ENCODE measurements at regions not wholly inside any gene's neighbourhood (a gene's known extent, or its start where the extent isn't known, plus 50 kb on each side); places are given as distances from the start of the nearest gene placed in this dataset.
"Not testable (repeated sequence)": the region's sequence is repeated elsewhere in the genome, so short reads cannot be mapped to it uniquely, and the experiment has no call there.

DNA sequence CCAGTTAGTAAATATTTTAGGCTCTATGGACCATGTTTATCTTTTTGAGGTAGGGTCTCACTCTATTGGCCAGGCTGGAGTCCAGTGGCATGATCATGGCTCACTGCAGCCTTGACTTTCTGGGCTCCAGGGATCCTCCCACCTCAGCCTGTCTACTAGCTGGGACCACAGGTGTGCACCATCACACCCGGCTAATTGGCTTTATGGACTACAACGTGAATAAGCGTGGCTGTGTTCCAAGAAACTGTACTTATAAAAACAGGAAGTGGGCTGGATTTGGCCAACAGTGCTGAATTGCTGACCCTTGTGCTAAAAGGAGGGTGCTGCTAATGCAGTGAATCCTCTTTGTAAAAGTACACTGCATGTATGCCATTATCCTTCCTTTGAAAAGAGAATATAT, 111.7 kb upstream of the CDK13 start:
- TF ChIP-seq, protein P1, sequence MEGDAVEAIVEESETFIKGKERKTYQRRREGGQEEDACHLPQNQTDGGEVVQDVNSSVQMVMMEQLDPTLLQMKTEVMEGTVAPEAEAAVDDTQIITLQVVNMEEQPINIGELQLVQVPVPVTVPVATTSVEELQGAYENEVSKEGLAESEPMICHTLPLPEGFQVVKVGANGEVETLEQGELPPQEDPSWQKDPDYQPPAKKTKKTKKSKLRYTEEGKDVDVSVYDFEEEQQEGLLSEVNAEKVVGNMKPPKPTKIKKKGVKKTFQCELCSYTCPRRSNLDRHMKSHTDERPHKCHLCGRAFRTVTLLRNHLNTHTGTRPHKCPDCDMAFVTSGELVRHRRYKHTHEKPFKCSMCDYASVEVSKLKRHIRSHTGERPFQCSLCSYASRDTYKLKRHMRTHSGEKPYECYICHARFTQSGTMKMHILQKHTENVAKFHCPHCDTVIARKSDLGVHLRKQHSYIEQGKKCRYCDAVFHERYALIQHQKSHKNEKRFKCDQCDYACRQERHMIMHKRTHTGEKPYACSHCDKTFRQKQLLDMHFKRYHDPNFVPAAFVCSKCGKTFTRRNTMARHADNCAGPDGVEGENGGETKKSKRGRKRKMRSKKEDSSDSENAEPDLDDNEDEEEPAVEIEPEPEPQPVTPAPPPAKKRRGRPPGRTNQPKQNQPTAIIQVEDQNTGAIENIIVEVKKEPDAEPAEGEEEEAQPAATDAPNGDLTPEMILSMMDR (IDR thresholded peaks at IDR 0.05; ENCODE audit: low read depth, low read length, missing control alignments), result no peak
- peak; percentile 14 for DNase-seq (ENCODE audit: extremely low read depth, low read depth)
- H3K4me3 ChIP-seq (replicated peaks; ENCODE audit: low read depth, low read length), result no peak overlapping the region

DNA sequence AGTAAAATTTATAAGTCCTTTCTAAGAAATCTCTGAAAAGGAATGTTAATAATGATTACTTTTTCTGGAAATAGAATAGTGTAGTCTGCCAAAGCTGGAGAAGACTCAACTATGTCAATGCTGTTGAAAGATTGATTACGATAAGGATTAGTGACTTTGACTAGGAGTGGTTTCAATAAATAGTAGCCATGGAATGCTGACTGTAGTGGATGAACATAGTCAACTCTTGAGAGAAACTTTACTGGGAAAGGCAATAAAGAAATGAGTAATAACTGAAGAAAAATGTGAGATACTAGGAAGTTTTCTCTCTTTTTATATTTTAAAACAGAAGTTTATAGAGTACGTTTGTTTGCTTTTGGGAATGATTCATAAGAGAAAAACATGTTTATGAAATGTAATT, 105.0 kb upstream of the CDK13 start:
- DNase-seq (ENCODE audit: extremely low read depth, low read depth), result no peak
- TF ChIP-seq, protein P1 (IDR thresholded peaks at IDR 0.05; ENCODE audit: low read depth, low read length, missing control alignments), result no peak
- H3K4me3 ChIP-seq (replicated peaks; ENCODE audit: low read depth, low read length), result no peak overlapping the region

DNA sequence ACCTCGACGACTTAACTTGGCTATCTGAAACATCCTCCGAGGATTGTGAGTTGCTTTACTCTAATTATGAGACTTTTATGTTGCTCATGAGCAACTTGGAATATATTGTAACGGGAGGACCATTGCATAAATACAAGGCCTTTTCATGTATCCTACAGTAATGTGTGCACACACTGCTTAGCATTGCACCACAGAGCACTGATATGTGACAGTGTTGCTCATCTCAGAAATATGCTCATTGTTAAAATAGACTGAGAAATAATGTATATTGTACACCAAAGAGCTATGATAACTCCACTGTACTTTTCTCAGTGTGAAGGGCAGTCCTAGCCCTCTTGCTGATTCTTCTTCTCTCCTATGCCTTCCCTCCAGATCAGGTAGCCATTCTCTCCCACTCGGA, 102.8 kb upstream of the CDK13 start:
- DNase-seq (ENCODE audit: extremely low read depth, low read depth), result no peak
- TF ChIP-seq, protein P1 (IDR thresholded peaks at IDR 0.05; ENCODE audit: low read depth, low read length, missing control alignments), result no peak
- no peak overlapping the region for H3K4me3 ChIP-seq (replicated peaks; ENCODE audit: low read depth, low read length)

DNA sequence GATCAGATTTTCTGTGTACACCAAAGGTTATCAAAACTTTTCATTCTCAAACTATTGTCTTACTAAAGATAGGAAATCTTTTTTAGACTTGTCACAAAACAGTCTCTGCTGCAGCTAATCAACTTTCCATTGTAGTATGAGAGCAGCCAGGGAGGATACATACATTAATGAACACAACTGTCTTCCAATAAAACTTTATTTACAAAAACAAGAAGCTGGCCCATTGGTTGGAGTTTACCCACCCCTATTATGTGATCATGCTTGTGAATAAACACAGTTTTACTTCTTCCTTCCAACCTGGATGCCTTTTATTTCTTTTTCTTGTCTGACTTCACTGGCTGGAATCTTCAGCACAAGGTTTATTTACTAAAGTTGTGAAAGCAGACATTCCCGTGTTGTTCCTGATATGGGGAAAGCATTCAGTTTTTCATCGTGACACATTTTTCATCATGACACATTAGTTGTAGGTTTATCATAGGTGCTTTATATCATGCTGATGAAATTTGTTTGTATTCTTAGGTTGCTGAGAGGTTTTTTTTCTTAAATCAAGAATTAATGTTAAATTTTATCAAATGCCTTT, 98.5 kb upstream of the CDK13 start:
- TF ChIP-seq, protein P1 (IDR thresholded peaks at IDR 0.05; ENCODE audit: low read depth, low read length, missing control alignments), result no peak
- no peak for DNase-seq (ENCODE audit: extremely low read depth, low read depth)
- H3K4me3 ChIP-seq (replicated peaks; ENCODE audit: low read depth, low read length), result no peak overlapping the region

DNA sequence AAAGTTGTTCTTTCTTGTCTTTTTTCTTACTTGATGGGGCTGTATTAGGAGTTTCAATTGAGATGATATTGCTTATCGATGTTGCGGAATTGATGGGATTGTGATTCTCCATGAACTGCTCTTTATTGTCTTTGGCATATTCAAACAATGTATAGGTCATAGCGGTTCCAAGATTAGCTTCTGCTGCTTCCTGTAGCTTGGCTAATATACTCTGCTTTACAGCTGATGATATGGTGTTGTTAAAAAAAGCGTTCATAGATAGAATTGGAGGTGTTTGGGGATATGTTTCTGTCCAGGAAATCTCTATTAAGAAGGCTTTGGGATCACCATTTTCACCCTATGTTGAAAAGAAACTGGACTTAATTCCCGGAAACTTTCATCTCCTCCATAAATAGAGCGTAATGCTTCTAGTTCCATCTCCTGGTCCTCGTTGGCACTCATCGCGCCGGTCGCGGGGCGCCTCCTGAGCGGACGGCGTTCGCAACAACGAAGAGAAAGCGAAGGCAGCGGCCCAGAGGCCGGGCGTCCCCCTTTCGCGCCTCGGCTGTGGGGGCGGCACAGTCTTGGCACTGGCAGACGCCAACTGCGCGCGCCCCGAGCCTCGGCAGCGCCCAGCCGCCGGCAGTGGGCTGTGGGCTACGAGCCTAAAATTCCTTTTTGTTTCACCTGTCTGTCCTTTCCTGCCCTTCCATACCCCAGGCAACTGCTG, 95.3 kb upstream of the CDK13 start:
- not testable (repeated sequence) for H3K4me3 ChIP-seq (replicated peaks; ENCODE audit: low read depth, low read length); DNase-seq (ENCODE audit: extremely low read depth, low read depth)

DNA sequence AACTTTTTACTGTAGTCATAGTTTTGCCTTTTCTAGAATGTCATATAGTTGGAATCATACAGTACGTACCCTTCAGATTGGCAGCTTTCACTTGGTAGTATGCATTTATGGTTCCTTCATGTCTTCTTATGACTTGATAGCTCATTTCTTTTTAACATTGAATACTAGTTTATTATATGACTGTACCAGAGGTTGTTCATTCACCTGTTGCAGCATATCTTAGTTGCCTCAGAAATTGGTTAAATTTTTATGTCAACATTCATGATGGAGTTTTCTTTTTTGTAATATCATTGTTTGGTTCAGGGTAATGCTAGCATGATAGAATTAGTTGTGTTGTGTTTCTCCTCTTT, 94.8 kb upstream of the CDK13 start:
- TF ChIP-seq, protein P1 (IDR thresholded peaks at IDR 0.05; ENCODE audit: low read depth, low read length, missing control alignments), result no peak
- no peak for DNase-seq (ENCODE audit: extremely low read depth, low read depth)
- no peak overlapping the region for H3K4me3 ChIP-seq (replicated peaks; ENCODE audit: low read depth, low read length)

DNA sequence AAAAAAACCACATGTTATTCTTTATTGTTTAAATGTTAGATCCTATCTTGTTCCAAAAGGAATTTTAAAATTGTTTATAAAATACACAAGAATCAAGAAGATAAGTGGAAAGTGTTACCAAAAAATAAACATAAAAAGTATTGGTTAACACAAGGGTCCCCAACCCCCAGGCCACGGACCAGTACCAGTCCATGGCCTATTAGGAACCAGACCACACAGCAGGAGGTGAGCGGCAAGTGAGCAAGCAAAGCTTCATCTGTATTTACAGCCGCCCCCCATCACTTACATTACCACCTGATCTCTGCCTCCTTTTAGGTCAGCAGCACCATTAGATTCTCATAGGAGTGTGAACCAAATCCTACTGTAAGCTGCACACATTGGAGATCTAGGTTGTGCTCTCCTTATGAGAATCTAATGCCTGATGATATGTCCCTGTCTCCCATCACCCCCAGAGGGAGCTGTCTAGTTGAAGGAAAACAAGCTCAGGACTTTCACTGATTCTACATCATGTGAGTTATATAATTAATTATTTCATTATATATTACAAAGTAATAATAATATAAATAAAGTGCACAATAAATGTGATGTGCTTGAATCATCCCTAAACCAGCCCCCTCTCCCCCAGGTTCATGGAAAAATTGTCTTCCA, 86.3 kb upstream of the CDK13 start:
- TF ChIP-seq, protein P1 (IDR thresholded peaks at IDR 0.05; ENCODE audit: low read depth, low read length, missing control alignments), result peak; percentile 30
- not testable (repeated sequence) for DNase-seq (ENCODE audit: extremely low read depth, low read depth)

DNA sequence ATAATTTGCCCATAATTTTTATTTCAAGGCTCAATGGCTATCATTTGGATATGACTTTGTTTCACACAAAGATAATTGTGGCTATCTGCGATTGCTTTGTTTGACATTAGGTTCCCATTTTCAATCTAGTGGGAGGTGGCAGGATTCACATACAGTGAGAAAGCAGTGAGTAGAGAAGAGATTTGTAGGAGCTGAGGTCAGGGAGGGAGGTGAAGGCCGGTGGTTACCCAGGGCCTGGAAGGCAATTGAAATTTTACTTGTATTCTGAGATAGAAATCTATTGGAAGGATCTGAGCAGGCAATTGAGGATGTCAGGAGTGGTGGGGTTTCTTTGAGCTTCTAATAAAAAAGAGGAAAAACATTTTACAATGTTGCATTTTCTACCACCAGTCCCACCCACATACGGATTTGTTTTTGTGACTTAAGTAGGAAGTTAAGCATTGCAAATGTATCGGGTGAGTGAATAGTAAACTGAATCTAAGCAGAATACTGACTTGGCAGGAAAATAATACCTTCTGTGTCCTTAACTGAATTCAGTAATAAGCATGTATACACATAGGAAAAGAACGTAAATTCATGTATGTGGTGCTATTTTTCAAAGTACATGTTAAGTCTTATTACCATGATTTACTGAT, 80.1 kb upstream of the CDK13 start:
- H3K4me3 ChIP-seq (replicated peaks; ENCODE audit: low read depth, low read length); DNase-seq (ENCODE audit: extremely low read depth, low read depth): not testable (repeated sequence)

More for the DNA sequence above, 86.3 kb upstream of the CDK13 start:
- not testable (repeated sequence) for H3K4me3 ChIP-seq (replicated peaks; ENCODE audit: low read depth, low read length)

DNA sequence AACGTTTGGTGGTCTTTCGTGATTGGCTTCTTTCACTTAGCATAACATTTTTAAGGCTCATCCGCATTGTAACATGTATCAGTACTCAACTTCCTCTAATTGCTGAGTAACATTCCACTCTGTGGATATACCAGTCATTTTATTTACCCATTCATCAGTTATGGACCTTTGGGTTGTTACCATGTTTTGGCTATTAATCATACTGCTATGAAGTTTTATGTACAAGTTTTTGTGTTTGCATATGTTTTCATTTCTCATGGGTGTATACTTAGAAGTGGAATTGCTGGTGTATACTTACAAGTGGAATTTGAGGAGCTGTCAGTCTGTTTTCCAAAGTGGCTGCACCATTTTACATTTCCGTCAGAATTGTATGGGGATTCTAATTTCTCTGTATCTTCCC, 78.4 kb upstream of the CDK13 start:
- H3K4me3 ChIP-seq (replicated peaks; ENCODE audit: low read depth, low read length); DNase-seq (ENCODE audit: extremely low read depth, low read depth): not testable (repeated sequence)

All from HFF-Myc (cell line).